Testis (tissue), 2 donors: ENCODE measurements at regions not wholly inside any gene's neighbourhood (a gene's known extent, or its start where the extent isn't known, plus 50 kb on each side); places are given as distances from the start of the nearest gene placed in this dataset.

Source experiments
- DNase-seq: peaks from one replicate; pipeline ENCODE4 v3.0.0-alpha.2; 2019
- H3K27ac ChIP-seq, 2 donors: fragments of 200-600 bp; sonication (generic); one replicate each; pipeline ENCODE4 v1.5.1; 2019
- H3K27me3 ChIP-seq: fragments of 200-600 bp; sonication (generic); one replicate; pipeline ENCODE4 v1.5.1; 2019
- H3K36me3 ChIP-seq: fragments of 200-600 bp; sonication (generic); one replicate; pipeline ENCODE4 v1.5.1; 2017; ENCODE audit warnings: low read depth; ENCODE audit errors: missing control alignments
- H3K4me1 ChIP-seq: fragments of 200-600 bp; sonication (generic); one replicate; pipeline ENCODE4 v1.5.1; 2019
- H3K4me3 ChIP-seq, 2 donors: fragments of 200-600 bp; sonication (generic); one replicate each; pipeline ENCODE4 v1.5.1; 2017 to 2019
- H3K9me3 ChIP-seq: fragments of 200-600 bp; sonication (generic); one replicate; pipeline ENCODE4 v1.5.1; 2017
- POLR2A ChIP-seq: fragments of 450-650 bp; IDR thresholded peaks from one replicate; pipeline ENCODE4 v1.6.1; 2017; ENCODE audit warnings: antibody characterized with exemption, mild to moderate bottlenecking, moderate library complexity
- WGBS, 2 donors: methylation state at CpG; one replicate each; pipeline ENCODE4 v1.1.5; 2018; 5-methylcytosine and 5-hydroxymethylcytosine counted together
- intact Hi-C: fragments of 100-400 bp; cut with DNase I; formaldehyde crosslinking; loops from one replicate; pipeline ENCODE4 v1.15.1; 2023; ENCODE audit warnings: low total_unique reads
- TF ChIP-seq, protein P1 (sequence below), 3 experiments: fragments of 450-650 bp in 2 of 3; fragments of 200-600 bp in 1 of 3; sonication (generic) in 1 of 3; IDR thresholded peaks; one replicate each; pipeline ENCODE4 v1.5.1; 2016 to 2019; ENCODE audit warnings: antibody characterized with exemption in 3 of 3, mild to moderate bottlenecking in 2 of 3, moderate library complexity in 1 of 3

DNA sequence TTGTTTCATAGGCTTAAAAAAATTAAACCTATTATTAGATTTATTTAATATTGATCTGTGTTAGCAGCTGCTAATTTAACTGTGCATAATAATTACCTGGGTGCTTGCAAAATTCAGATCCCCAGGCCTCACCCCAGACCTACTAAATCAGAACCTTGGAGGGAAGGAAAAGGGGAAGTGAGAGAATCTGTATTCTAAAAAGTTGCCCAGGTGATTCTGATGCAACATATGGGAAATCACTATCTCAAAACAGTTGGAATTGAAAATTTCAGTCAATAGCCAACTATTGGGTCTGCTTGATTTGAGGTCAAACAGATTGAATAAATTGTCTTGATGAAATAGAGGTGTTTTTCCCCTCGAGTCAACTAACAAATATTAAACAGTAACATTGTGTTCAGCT, 538.5 kb upstream of the ADAMTS9 start:
- Histone ChIP-seq H3K4me1 (no peaks in the 10 kb centered on the region), H3K9me3 (no peaks in the 10 kb centered on the region), H3K27me3 (no peaks in the 10 kb centered on the region), H3K36me3 (no peaks in the 10 kb centered on the region), H3K4me3 (no peak overlapping the region), H3K27ac (no peak overlapping the region)
- no peak for TF ChIP-seq POLR2A
- TF ChIP-seq, protein P1, sequence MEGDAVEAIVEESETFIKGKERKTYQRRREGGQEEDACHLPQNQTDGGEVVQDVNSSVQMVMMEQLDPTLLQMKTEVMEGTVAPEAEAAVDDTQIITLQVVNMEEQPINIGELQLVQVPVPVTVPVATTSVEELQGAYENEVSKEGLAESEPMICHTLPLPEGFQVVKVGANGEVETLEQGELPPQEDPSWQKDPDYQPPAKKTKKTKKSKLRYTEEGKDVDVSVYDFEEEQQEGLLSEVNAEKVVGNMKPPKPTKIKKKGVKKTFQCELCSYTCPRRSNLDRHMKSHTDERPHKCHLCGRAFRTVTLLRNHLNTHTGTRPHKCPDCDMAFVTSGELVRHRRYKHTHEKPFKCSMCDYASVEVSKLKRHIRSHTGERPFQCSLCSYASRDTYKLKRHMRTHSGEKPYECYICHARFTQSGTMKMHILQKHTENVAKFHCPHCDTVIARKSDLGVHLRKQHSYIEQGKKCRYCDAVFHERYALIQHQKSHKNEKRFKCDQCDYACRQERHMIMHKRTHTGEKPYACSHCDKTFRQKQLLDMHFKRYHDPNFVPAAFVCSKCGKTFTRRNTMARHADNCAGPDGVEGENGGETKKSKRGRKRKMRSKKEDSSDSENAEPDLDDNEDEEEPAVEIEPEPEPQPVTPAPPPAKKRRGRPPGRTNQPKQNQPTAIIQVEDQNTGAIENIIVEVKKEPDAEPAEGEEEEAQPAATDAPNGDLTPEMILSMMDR (IDR thresholded peaks at IDR 0.05), result no peak
- no peak for DNase-seq
- 58 to 63% methylated on average over 1 of the region's 1 CpG for WGBS, 2 donors
- intact Hi-C loops, result no loop called here

DNA sequence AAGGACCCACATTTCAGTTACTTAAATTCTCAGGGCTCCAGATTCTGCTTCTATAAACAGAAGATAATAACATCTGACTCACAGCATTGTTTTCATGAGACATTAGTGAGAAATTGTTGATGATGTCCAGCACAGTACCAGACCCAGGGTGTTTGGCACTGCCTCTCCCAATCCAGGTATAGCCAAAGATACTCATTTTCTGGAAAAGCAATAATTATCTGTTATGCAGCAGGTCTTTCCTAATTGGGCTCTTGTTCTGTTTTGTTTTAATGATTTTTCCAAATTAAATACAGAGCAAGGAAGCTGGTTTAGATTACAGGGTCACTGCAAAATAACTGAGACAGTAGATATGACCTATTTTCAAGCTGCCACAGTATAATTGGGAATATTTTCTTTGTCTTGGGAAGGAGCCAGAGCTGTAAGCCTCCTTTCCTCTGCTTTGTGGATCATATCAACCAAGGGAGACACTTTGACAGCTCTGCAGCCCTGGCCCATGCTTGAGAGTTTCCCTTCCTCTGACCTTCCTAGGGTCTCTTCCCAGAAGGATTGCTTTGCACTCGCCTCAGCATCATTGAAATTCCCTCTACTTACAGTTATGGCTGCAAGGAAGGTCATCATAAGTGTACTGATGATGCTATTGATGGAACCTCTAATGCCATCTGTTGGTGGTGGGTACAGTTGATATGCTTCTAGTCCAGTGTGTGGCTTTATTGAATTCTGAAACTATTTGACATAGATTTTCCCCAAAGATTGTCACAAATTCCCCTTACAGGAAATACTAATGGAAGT, 522.4 kb upstream of the ADAMTS9 start:
- Histone ChIP-seq H3K36me3 (no peaks in the 10 kb centered on the region), H3K27me3 (no peaks in the 10 kb centered on the region), H3K9me3 (no peaks in the 10 kb centered on the region), H3K4me3 (no peak overlapping the region), H3K4me1 (no peaks in the 10 kb centered on the region), H3K27ac (no peak overlapping the region)
- TF ChIP-seq POLR2A, result no peak
- TF ChIP-seq, protein P1 (IDR thresholded peaks at IDR 0.05), result no peak
- WGBS, 2 donors, result 48 to 83% methylated on average over 1 of the region's 1 CpG
- DNase-seq, result no peak
- intact Hi-C loops, result no loop called here

DNA sequence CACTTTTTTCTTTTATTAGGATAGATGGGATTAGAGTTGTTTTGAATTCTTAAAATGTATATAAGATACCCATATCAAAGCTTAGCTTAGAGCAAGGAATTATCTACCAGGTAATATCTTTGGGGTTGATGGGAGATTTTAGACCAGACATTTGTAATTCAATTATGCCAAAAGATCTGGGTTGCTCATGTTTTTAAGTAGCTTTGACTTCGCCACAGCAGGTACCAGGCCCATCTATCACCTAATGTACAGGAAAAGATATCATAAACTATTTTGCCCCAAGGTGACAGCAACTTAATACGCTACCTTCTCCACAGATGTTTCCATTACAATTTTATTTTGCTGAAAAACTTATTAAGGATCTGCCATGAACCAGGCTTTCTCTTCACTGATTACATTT, 514.6 kb upstream of the ADAMTS9 start:
- intact Hi-C loops, result no loop called here
- no peaks in the 10 kb centered on the region for H3K36me3 ChIP-seq
- H3K9me3 ChIP-seq, result no peaks in the 10 kb centered on the region
- no peak overlapping the region for H3K4me3 ChIP-seq
- no peak for DNase-seq
- TF ChIP-seq, protein P1 (IDR thresholded peaks at IDR 0.05), result no peak
- TF ChIP-seq POLR2A, result no peak
- WGBS, 2 donors, result 97% methylated on average over 2 of the region's 2 CpGs
- H3K4me1 ChIP-seq, result no peaks in the 10 kb centered on the region
- no peak overlapping the region for H3K27ac ChIP-seq
- no peaks in the 10 kb centered on the region for H3K27me3 ChIP-seq

DNA sequence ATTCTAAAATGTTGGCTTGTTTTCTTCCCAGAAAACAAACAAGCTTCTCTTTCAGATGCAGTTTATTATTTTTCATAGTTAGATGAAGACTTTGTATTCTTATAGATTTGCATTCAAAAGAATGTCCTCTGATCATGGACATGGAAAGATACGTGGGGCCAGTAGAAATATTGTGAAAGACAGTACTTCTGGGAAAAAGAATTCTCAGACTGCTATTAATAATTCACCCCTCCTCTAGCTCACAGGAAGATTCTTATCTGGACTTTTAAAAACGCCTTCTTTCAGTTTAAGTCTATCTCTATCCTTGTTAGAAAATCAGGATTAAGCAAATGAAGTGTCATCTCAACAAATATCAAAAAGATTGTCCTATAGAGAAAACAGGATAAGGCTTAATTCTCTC, 514.1 kb upstream of the ADAMTS9 start:
- H3K4me3 ChIP-seq, result no peak overlapping the region
- H3K27me3 ChIP-seq, result no peaks in the 10 kb centered on the region
- 81 to 85% methylated on average over 2 of the region's 2 CpGs for WGBS, 2 donors
- no peak for TF ChIP-seq POLR2A
- TF ChIP-seq, protein P1 (IDR thresholded peaks at IDR 0.05), result no peak
- no peaks in the 10 kb centered on the region for H3K9me3 ChIP-seq
- no peak for DNase-seq
- intact Hi-C loops, result no loop called here
- H3K4me1 ChIP-seq, result no peaks in the 10 kb centered on the region
- H3K36me3 ChIP-seq, result no peaks in the 10 kb centered on the region
- H3K27ac ChIP-seq, result no peak overlapping the region
